GM13977 (cell line): ENCODE measurements at regions not wholly inside any gene's neighbourhood (a gene's known extent, or its start where the extent isn't known, plus 50 kb on each side); places are given as distances from the start of the nearest gene placed in this dataset.
"Not testable (repeated sequence)": the region's sequence is repeated elsewhere in the genome, so short reads cannot be mapped to it uniquely, and the experiment has no call there.

Experiments used
- DNase-seq: peaks from one replicate; pipeline ENCODE4 v3.0.0; 2012; ENCODE audit warnings: low spot score
- in situ Hi-C: fragments of 300-500 bp; cut with MboI; formaldehyde crosslinking; loops from one replicate; pipeline ENCODE4 v1.12.0; 2022; ENCODE audit warnings: low sequenced_read_pairs, low pct_unique_long_range_greater_than_20kb, mixed read lengths, inconsistent platforms; ENCODE audit not compliant: unreplicated experiment
- TF ChIP-seq, protein P1 (sequence below): IDR thresholded peaks from 2 replicates; pipeline ENCODE4 v1.5.1; 2012; ENCODE audit warnings: mild to moderate bottlenecking, control low read depth; ENCODE audit not compliant: insufficient read depth; ENCODE audit errors: extremely low read depth, missing control alignments

DNA sequence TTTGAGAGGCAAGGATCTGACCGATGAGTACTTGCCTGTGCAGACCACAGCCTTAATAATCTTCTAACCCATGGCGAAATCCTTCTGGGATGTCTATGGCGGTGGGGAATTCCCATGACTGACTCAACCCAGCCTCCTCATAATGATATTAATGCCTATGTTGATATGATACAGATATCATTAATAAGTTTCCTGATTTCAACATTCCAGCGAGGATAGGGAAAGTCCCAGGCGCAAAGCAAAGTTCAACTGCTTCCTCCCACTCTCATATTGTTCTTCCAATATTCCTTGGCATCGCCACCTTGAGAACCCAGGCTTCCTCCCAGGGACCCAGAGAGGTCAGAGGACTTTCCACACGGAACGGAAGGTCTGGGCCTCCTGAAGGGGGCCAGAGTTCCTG lies 110.3 kb upstream of the TMEM45B start:
- TF ChIP-seq, protein P1, sequence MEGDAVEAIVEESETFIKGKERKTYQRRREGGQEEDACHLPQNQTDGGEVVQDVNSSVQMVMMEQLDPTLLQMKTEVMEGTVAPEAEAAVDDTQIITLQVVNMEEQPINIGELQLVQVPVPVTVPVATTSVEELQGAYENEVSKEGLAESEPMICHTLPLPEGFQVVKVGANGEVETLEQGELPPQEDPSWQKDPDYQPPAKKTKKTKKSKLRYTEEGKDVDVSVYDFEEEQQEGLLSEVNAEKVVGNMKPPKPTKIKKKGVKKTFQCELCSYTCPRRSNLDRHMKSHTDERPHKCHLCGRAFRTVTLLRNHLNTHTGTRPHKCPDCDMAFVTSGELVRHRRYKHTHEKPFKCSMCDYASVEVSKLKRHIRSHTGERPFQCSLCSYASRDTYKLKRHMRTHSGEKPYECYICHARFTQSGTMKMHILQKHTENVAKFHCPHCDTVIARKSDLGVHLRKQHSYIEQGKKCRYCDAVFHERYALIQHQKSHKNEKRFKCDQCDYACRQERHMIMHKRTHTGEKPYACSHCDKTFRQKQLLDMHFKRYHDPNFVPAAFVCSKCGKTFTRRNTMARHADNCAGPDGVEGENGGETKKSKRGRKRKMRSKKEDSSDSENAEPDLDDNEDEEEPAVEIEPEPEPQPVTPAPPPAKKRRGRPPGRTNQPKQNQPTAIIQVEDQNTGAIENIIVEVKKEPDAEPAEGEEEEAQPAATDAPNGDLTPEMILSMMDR = no peak
- no peak for DNase-seq
- in situ Hi-C loops = no loop called here

GRCh38 chr11:129705933-129706332 lies 109.7 kb upstream of the TMEM45B start:
- TF ChIP-seq, protein P1 = no peak
- in situ Hi-C loops = no loop called here
- DNase-seq = no peak

DNA sequence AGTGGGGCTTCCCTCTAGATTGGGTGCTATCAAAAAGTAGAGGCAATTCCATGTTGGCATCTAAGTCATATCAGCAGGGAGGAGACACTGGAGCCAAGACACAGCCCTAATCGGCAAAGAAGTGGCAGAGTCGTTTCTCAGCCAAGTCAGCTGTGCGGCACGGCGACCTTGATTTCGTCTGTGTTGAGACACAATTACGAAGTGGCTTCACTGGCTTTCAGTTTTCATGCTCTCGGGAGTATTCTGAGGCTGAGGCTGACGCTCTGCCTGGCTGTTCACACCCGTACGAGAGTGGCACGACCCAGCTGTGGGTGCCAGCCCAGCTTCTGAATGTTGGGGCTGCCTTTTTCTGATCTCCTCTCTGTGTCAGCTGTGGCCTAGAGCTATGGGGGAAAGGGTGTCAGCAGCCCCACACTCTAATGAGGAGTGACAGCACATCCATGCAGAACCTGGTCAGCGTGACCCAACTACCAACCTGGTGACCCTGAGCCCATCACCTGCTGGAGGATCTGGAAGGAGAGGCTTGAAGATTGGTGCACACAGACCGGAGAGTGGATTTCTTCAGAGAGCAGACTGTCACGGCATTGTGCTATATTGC lies 105.7 kb upstream of the TMEM45B start:
- TF ChIP-seq, protein P1 = no peak
- in situ Hi-C loops = no loop called here
- no peak for DNase-seq

GRCh38 chr11:129710423-129710822 lies 105.2 kb upstream of the TMEM45B start:
- DNase-seq = no peak
- in situ Hi-C loops = no loop called here
- TF ChIP-seq, protein P1 = no peak

DNA sequence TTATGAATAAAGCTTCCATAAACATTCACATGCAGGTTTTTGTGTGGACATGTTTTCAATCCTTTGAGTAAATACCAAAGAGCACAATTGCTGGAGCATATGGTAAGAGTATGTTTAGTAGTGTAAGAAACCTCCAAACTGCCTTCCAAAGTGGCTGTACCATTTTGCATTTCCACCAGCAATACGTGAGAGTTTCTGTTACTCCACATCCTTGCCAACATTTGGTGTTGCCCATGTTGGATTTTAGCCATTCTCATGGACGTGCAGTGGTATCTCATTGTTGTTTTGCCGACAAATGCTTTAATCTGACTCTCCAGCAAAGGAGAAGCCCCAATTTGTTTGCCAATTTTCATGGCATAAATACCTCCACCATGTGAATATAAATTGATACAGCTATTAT lies 103.9 kb upstream of the TMEM45B start:
- DNase-seq = no peak
- TF ChIP-seq, protein P1 = no peak
- in situ Hi-C loops = no loop called here

GRCh38 chr11:129712486-129713240 lies 103.0 kb upstream of the TMEM45B start:
- in situ Hi-C loops, DNase-seq: not testable (repeated sequence)

- TF ChIP-seq, protein P1 = no peak
- in situ Hi-C loops = no loop called here
- no peak for DNase-seq
These were observed 96.6 kb upstream of the TMEM45B start for GRCh38 chr11:129719037-129719436.
